SU-DHL-6 (cell line): ENCODE measurements at regions not wholly inside any gene's neighbourhood (a gene's known extent, or its start where the extent isn't known, plus 50 kb on each side); places are given as distances from the start of the nearest gene placed in this dataset.

Source experiments
- EZH2phosphoT487 ChIP-seq: fragments of 200-600 bp; sonication (generic), shearing (Covaris generic); conservative IDR thresholded peaks from 2 replicates; pipeline ENCODE4 v1.6.1; 2018; ENCODE audit warnings: mild to moderate bottlenecking, antibody characterized with exemption, low read length, moderate library complexity, mixed read lengths
- TF ChIP-seq, protein P1 (sequence below): fragments of 200-600 bp; sonication (generic); IDR thresholded peaks from one replicate; pipeline ENCODE4 v1.5.1; 2017; ENCODE audit warnings: antibody characterized with exemption, mild to moderate bottlenecking, low read length, moderate library complexity; ENCODE audit not compliant: insufficient read depth, poor library complexity, severe bottlenecking

DNA sequence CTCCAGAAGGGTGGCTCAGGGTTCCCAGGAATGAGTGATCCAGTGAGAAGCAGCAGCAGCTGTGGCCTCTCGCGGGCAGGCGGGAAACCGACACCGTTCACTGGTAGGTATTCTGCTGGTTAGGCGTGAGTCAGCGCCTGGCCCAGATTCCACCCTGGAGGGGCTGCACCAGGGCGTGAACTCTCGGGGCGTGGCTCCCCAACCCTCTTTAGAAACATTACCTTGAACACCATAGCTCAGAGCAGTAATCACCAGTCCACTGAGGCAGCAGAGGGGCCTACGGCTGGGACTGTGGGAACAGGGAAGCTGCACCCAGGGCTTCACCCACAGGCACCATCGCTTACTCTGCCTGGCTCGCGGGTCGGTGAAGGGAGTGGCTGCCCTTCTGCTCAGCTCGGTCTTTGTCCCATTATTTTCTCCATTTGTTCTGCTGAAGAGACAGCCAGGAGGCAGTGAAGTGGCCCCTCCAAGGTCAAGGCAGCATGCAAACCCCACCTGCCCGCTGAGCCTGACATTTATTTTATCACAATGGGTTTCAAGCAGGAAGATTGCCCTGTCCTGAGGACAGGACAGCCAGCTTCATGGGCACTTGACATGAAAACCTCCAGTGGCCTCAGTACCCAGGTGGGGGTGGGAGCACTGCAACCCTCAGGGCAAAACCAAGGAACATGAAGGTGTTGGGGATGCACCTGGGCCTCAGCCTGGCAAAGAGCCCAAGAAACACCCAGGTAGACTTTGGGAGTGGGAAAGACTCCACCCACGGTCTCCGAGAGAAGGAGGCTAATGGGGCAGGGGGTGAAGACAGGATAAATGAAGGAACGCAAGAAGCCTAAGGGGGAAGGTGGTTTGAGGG is 51.0 kb upstream of the CD93 start:
- TF ChIP-seq, protein P1, sequence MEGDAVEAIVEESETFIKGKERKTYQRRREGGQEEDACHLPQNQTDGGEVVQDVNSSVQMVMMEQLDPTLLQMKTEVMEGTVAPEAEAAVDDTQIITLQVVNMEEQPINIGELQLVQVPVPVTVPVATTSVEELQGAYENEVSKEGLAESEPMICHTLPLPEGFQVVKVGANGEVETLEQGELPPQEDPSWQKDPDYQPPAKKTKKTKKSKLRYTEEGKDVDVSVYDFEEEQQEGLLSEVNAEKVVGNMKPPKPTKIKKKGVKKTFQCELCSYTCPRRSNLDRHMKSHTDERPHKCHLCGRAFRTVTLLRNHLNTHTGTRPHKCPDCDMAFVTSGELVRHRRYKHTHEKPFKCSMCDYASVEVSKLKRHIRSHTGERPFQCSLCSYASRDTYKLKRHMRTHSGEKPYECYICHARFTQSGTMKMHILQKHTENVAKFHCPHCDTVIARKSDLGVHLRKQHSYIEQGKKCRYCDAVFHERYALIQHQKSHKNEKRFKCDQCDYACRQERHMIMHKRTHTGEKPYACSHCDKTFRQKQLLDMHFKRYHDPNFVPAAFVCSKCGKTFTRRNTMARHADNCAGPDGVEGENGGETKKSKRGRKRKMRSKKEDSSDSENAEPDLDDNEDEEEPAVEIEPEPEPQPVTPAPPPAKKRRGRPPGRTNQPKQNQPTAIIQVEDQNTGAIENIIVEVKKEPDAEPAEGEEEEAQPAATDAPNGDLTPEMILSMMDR = no peak
- TF ChIP-seq EZH2phosphoT487 = no peak
